C4-2B (cell line): ENCODE measurements at regions not wholly inside any gene's neighbourhood (a gene's known extent, or its start where the extent isn't known, plus 50 kb on each side); places are given as distances from the start of the nearest gene placed in this dataset.

Experiments used
- CTCF ChIP-seq: fragments of 450-650 bp; conservative IDR thresholded peaks from 2 replicates; pipeline ENCODE4 v1.5.1; 2017; ENCODE audit warnings: mild to moderate bottlenecking
- ZFX ChIP-seq: fragments of 450-650 bp; IDR thresholded peaks from 2 replicates; pipeline ENCODE4 v1.6.1; 2017

- TF ChIP-seq CTCF (no peak), ZFX (no peak)
These were observed 114.2 kb downstream of the CCDC34 start for GRCh38 chr11:27248576-27249509.
